Left colon (tissue), 2 donors: ENCODE measurements at regions not wholly inside any gene's neighbourhood (a gene's known extent, or its start where the extent isn't known, plus 50 kb on each side); places are given as distances from the start of the nearest gene placed in this dataset.

Experiments used
- ATAC-seq: fragments of 200-7000 bp; cut with Tn5 transposase; one replicate; pipeline ENCODE4 v1.9.1; 2020; ENCODE audit warnings: mild to moderate bottlenecking, moderate library complexity
- DNase-seq, 2 donors: peaks; one replicate each; pipeline ENCODE4 v3.0.0-alpha.2; 2020
- intact Hi-C, 2 donors: fragments of 100-400 bp; cut with DNase I in 1 of 2; cut with micrococcal nuclease in 1 of 2; formaldehyde crosslinking; loops; one replicate each; pipeline versions ENCODE4 v1.11.2 to v1.14.0; 2022; cut with DNase I, micrococcal nuclease
- donor health status: DM: no; HTN: no; CAD: no.
- donor health status: DM: yes; HTN: yes; CAD: no.

DNA sequence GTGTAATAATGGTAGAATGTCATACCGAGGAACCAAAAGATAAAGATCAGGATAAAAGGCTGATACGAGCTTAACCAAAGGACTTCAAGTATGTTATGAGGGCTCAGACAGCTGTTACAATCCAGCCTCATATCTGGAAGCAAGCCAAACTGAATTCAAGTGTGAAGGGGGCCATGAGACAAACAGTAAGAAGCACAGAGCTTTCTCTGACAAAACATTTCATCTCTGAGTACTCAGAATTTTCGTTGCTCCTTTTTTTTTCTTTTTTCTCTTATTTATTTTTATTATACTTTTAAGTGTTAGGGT, 52.9 kb upstream of the CD180 start:
- DNase-seq (no peak), ATAC-seq (no peak)
- intact Hi-C loops, result loop anchor here in 1 of 2 donors (5.0 kb wide), 1 partner anchor 1003 kb away; no protein-coding TSS in a partner anchor

DNA sequence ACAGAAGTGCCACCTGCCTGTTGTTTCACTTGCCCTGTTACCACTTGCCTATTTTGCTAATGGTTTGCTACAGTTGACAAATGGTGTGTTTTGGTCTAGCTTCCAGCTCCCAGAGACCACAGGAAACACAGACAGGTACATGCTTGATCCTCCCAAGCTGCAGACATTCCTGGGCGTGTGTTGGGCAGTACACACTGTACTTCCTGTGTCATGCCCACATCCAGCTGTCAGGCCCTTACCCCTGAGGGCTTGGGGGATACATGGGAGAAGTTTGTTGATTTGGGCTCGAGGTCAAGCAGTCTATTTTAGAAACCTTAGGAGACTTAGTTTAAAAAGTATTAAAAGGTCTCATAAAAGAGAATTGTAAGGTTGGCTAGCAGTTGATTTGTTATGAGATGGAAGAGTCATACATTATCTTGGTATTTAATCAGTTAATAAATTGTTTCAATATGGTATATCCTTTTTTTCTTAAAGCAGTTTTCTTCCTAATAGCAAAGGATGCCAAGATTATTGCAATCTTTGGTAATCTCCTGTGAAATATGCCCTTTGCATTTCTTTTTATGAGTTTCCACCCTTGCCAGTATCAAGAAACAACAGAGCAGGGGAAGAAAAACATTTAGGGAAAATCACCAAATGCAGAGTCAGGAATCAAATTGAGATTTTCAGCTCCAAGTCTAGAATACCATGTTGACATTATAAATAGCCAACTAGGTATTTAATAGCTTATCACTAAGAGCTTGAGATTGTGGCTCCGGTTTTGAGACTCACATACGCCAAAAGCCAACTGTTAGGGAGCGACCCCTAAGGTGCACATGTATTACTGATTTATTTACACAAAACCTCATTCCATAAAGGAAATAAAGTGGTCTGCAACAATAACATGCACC, 52.3 kb upstream of the CD180 start:
- ATAC-seq, result peak; percentile 33
- intact Hi-C loops, result loop anchor here in 1 of 2 donors (5.0 kb wide), 1 partner anchor 1003 kb away; no protein-coding TSS in a partner anchor
- DNase-seq, result no peak

DNA sequence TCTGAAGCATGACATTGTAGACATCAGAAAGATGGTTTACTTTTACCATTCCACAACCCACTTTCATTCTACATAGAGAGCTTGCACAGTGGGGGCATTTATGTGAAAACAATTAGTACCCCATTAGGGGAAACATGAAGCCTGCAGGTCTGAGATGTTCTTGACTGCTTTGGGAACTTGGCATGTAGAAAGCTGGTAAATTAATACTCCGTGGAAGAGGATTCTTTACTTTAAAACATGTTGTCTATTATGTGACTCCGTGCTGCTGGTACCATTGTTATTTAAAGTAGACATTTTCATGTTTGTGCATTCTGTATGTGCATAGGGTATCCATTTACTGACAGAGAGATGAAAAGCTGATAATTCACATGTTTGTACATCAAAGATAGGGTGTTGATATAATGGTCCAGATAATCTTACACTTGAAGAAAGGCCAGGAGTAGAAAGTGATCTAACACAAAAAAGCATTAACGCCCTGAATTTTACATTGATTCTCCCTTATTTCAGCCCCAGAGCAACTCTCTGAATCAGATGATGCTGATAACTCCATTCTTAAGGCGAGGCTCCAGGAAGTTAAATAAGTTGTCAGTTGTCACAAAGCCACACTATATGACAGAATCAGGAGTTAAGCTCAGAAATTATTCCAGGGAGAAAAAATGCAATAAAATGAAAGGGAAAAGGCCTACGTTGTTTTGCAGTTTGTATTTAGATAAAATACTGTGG, 50.1 kb upstream of the CD180 start:
- DNase-seq (no peak), ATAC-seq (no peak)
- intact Hi-C loops, result loop anchor here in 1 of 2 donors (5.0 kb wide), 1 partner anchor 1006 kb away; no protein-coding TSS in a partner anchor
